ENCODE measurements at regions not wholly inside any gene's neighbourhood (a gene's known extent, or its start where the extent isn't known, plus 50 kb on each side); places are given as distances from the start of the nearest gene placed in this dataset.

- Mint-ChIP-seq H3K9me3 (no peaks in the 10 kb centered on the region), H3K27ac (no peak overlapping the region), H3K4me3 (no peak overlapping the region), H3K36me3 (ENCODE audit: insufficient read depth in 1 of 3, low read depth in 3 of 3) (no peaks in the 10 kb centered on the region; a peak in 1 of 7 replicates), H3K4me1 (no peaks in the 10 kb centered on the region), H3K27me3 (ENCODE audit: low read depth) (no peaks in the 10 kb centered on the region)
- no peak overlapping the region for H2BK15ac ChIP-seq (ENCODE audit: low read depth, low read length)
- no peak overlapping the region for H2BK12ac ChIP-seq (ENCODE audit: insufficient read length, low read depth, low read length)
- H3K4me2 ChIP-seq (ENCODE audit: insufficient read depth, insufficient read length, low read length), result no peak overlapping the region
- no peak for TF ChIP-seq CTCF (conservative IDR thresholded peaks at IDR 0.05)
- no peak overlapping the region for H4K91ac ChIP-seq (ENCODE audit: insufficient read length, low read depth, low read length)
- H3K14ac ChIP-seq (ENCODE audit: insufficient read depth, low read length), result no peak overlapping the region
- no peak overlapping the region for H2BK120ac ChIP-seq (ENCODE audit: low read depth, low read length, poor library complexity, severe bottlenecking)
- H3K56ac ChIP-seq (ENCODE audit: insufficient read length, low read depth, low read length), result no peak overlapping the region
- no peak overlapping the region for H2AFZ ChIP-seq (ENCODE audit: low read length)
- H3K18ac ChIP-seq (ENCODE audit: insufficient read length, low read depth, low read length), result no peak overlapping the region
- H3K9ac ChIP-seq (ENCODE audit: extremely low read depth, insufficient read length, low read length), result no peak overlapping the region
- H3K23ac ChIP-seq (ENCODE audit: insufficient read length, low read depth, low read length), result no peak overlapping the region
- no peak overlapping the region for H2AK5ac ChIP-seq (ENCODE audit: insufficient read length, low read length)
- H3K4me1 ChIP-seq (ENCODE audit: insufficient read depth, low read length), result no peaks in the 10 kb centered on the region
- H3K27me3 ChIP-seq (ENCODE audit: insufficient read depth, low read length), result no peaks in the 10 kb centered on the region
- no peak overlapping the region for H2BK20ac ChIP-seq (ENCODE audit: low read depth, low read length, poor library complexity, severe bottlenecking)
- no peak overlapping the region for H4K8ac ChIP-seq (replicated peaks; ENCODE audit: insufficient read length, low read depth, low read length)
- H4K20me1 ChIP-seq (ENCODE audit: control insufficient read depth, insufficient read depth, insufficient read length), result no peaks in the 10 kb centered on the region
- H3K79me1 ChIP-seq (ENCODE audit: insufficient read depth, low read depth, low read length, poor library complexity, severe bottlenecking), result no peaks in the 10 kb centered on the region
- DNase-seq, result no peak
- no peak overlapping the region for H2BK5ac ChIP-seq (ENCODE audit: insufficient read length, low read length)
- no peak overlapping the region for H3T11ph ChIP-seq (ENCODE audit: low read length)
- no peaks in the 10 kb centered on the region for H3K9me3 ChIP-seq (ENCODE audit: control insufficient read depth, low read depth, low read length)
- no peak overlapping the region for H3K27ac ChIP-seq (ENCODE audit: insufficient read length, low read depth, low read length)
- H3K79me2 ChIP-seq (ENCODE audit: insufficient read depth, low read length), result no peaks in the 10 kb centered on the region
- H3K4ac ChIP-seq (ENCODE audit: low read depth, low read length), result no peak overlapping the region
- WGBS (ENCODE audit: extremely low coverage, insufficient read length, low lambda C conversion rate), result 100% methylated on average over 1 of the region's 1 CpG
- H3K23me2 ChIP-seq (ENCODE audit: insufficient read length, low read depth, low read length, poor library complexity, severe bottlenecking), result no peaks in the 10 kb centered on the region
- no peak overlapping the region for H4K5ac ChIP-seq (ENCODE audit: insufficient read length, low read depth, low read length)
Measured at GRCh38 chr2:144702051-144702450, 182.1 kb upstream of the ZEB2 start.
